GM12878 (cell line): ENCODE measurements at regions not wholly inside any gene's neighbourhood (a gene's known extent, or its start where the extent isn't known, plus 50 kb on each side); places are given as distances from the start of the nearest gene placed in this dataset.

Experiments used
- ATAC-seq: fragments of 200-7000 bp; cut with Tn5 transposase; 3 replicates; pipeline ENCODE4 v1.9.1; 2020; ENCODE audit warnings: mild to moderate bottlenecking, moderate library complexity
- BruUV-seq: library from RNA; stranded (reverse); fragments of 400-500 nt; replicated peaks from 2 replicates; lab custom pipeline; 2021; lab: Mats Ljungman, UMichigan
- CTCF ChIA-PET: fragments of 300-600 bp; sonication (Branson Sonifier 250); formaldehyde crosslinking; extraction: SDS; loops from one replicate; lab custom pipeline; 2021; ENCODE audit warnings: inconsistent platforms; lab: Yijun Ruan, JAX
- POLR2A ChIA-PET: fragments of 350-600 bp; formaldehyde crosslinking; extraction: SDS; loops from one replicate; lab custom pipeline; 2021; ENCODE audit warnings: inconsistent platforms; lab: Charles Lee
- RAD21 ChIA-PET: fragments of 300-600 bp; sonication (Branson Sonifier 250); formaldehyde crosslinking; loops from one replicate; lab custom pipeline; 2023; ENCODE audit warnings: antibody characterized with exemption; ENCODE audit not compliant: unreplicated experiment; lab: Charles Lee
- SMC1A ChIA-PET: fragments of 300-600 bp; sonication (Branson Sonifier 250); formaldehyde crosslinking; loops from one replicate; lab custom pipeline; 2023; ENCODE audit not compliant: unreplicated experiment, uncharacterized antibody; lab: Charles Lee
- DNase-seq: peaks from one replicate; pipeline ENCODE4 v3.0.0-alpha.2; 2011; ENCODE audit warnings: low read depth, low spot score
- FAIRE-seq: peaks from 3 replicates; lab custom pipeline; 2011; peaks lifted over from hg19 to GRCh38; lab: Jason Lieb, UNC
- H2AFZ ChIP-seq: 2 replicates; pipeline ENCODE4 v1.6.0; 2011; ENCODE audit warnings: low read depth, low read length, control low read depth; ENCODE audit not compliant: control insufficient read depth
- H3K27ac ChIP-seq: 2 replicates; pipeline ENCODE4 v1.5.1; 2011; ENCODE audit warnings: control low read depth; ENCODE audit not compliant: control insufficient read depth, insufficient read depth
- H3K27me3 ChIP-seq, 2 experiments: replicated peaks in 1 of 2; 2 replicates each; pipeline versions ENCODE4 v1.6.0 to v1.6.1; 2011; ENCODE audit warnings: low read length in 1 of 2; ENCODE audit not compliant: control insufficient read depth in 2 of 2, insufficient read depth in 2 of 2
- H3K36me3 ChIP-seq, 2 experiments: 2 replicates each; pipeline ENCODE4 v1.5.1; 2011; ENCODE audit warnings: low read length in 1 of 2; ENCODE audit not compliant: control insufficient read depth in 2 of 2, insufficient read depth in 2 of 2
- H3K4me1 ChIP-seq: 2 replicates; pipeline ENCODE4 v1.6.1; 2011; ENCODE audit warnings: mild to moderate bottlenecking, low read length, moderate library complexity, mixed read lengths; ENCODE audit not compliant: control insufficient read depth, insufficient read depth
- H3K4me2 ChIP-seq: 2 replicates; pipeline ENCODE4 v1.6.0; 2011; ENCODE audit warnings: control low read depth; ENCODE audit not compliant: control insufficient read depth, insufficient read depth
- H3K4me3 ChIP-seq: fragments of 200-600 bp; sonication (generic); 2 replicates; pipeline ENCODE4 v1.5.1; 2016
- H3K79me2 ChIP-seq: 2 replicates; pipeline ENCODE4 v1.6.0; 2011; ENCODE audit warnings: low read length; ENCODE audit not compliant: control insufficient read depth, insufficient read depth
- H3K9ac ChIP-seq: 2 replicates; pipeline ENCODE4 v1.8.0; 2011; ENCODE audit warnings: low read length, control low read depth, mixed read lengths; ENCODE audit not compliant: control insufficient read depth, insufficient read depth
- H3K9me3 ChIP-seq: replicated peaks from 3 replicates; pipeline ENCODE4 v1.5.1; 2011; ENCODE audit warnings: mild to moderate bottlenecking, low read length; ENCODE audit not compliant: control insufficient read depth, insufficient read depth
- H4K20me1 ChIP-seq: 2 replicates; pipeline ENCODE4 v1.6.0; 2011; ENCODE audit not compliant: control insufficient read depth, insufficient read depth
- CEBPB ChIP-seq, 2 experiments: fragments of 150-350 bp in 1 of 2; IDR thresholded peaks; 2 replicates each; pipeline ENCODE4 v1.6.1; 2012 to 2014; ENCODE audit warnings: low read depth in 2 of 2, low read length in 2 of 2, borderline replicate concordance in 1 of 2, inconsistent platforms in 1 of 2
- EGR1 ChIP-seq, 2 experiments: IDR thresholded peaks; 1 replicate in 1 of 2; 2 replicates in 1 of 2; pipeline ENCODE4 v1.6.1; 2011 to 2012; ENCODE audit warnings: low read depth in 2 of 2, low read length in 2 of 2, borderline replicate concordance in 1 of 2, mild to moderate bottlenecking in 1 of 2, moderate library complexity in 1 of 2
- FOS ChIP-seq: IDR thresholded peaks from 3 replicates; pipeline ENCODE4 v1.6.1; 2011; ENCODE audit warnings: borderline replicate concordance; ENCODE audit not compliant: insufficient read length; ENCODE audit errors: extremely low read depth
- GATAD2B ChIP-seq: fragments of 450-650 bp; conservative IDR thresholded peaks from 2 replicates; pipeline ENCODE4 v1.6.1; 2017; ENCODE audit warnings: low read depth, mild to moderate bottlenecking, moderate library complexity
- HDAC6 ChIP-seq: fragments of 200-600 bp; sonication (generic); IDR thresholded peaks from one replicate; pipeline ENCODE4 v1.8.0; 2017; ENCODE audit warnings: antibody characterized with exemption; ENCODE audit not compliant: unreplicated experiment
- JUND ChIP-seq: IDR thresholded peaks from 2 replicates; pipeline ENCODE4 v1.6.1; 2012; ENCODE audit warnings: low read depth, mild to moderate bottlenecking, low read length, improper control_type of control experiment, moderate library complexity
- KLF5 ChIP-seq: fragments of 450-650 bp; IDR thresholded peaks from 2 replicates; pipeline ENCODE4 v1.6.1; 2014; ENCODE audit warnings: mild to moderate bottlenecking; ENCODE audit not compliant: partially characterized antibody
- NFYA ChIP-seq: IDR thresholded peaks from 2 replicates; pipeline ENCODE4 v1.6.1; 2011; ENCODE audit warnings: low read depth, mild to moderate bottlenecking, low read length, improper control_type of control experiment, borderline replicate concordance
- PAX5 ChIP-seq: IDR thresholded peaks from 2 replicates; pipeline ENCODE4 v1.6.1; 2011; ENCODE audit warnings: low read depth, low read length, borderline replicate concordance
- PAX8 ChIP-seq: fragments of 450-650 bp; IDR thresholded peaks from 2 replicates; pipeline ENCODE4 v1.6.1; 2017; ENCODE audit warnings: mild to moderate bottlenecking, moderate library complexity
- POLR2AphosphoS2 ChIP-seq: IDR thresholded peaks from 2 replicates; pipeline ENCODE4 v1.6.1; 2011; ENCODE audit warnings: low read depth, mild to moderate bottlenecking, low read length, improper control_type of control experiment, moderate library complexity
- SRF ChIP-seq, 2 experiments: IDR thresholded peaks; 2 replicates each; pipeline ENCODE4 v1.6.1; 2011; ENCODE audit warnings: low read depth in 2 of 2, low read length in 2 of 2, mild to moderate bottlenecking in 1 of 2, moderate library complexity in 1 of 2
- TCF3 ChIP-seq: IDR thresholded peaks from 2 replicates; pipeline ENCODE4 v1.6.1; 2012; ENCODE audit warnings: low read depth, mild to moderate bottlenecking, low read length, borderline replicate concordance; ENCODE audit not compliant: insufficient read depth
- WGBS: methylation state at CpG from one replicate; pipeline ENCODE4 v1.1.6; 2016; ENCODE audit warnings: low lambda C conversion rate; ENCODE audit not compliant: insufficient replicate concordance, insufficient coverage; ENCODE audit errors: missing lambda C conversion rate; 5-methylcytosine and 5-hydroxymethylcytosine counted together
- in situ Hi-C: fragments of 300-500 bp; cut with MboI; formaldehyde crosslinking; loops from 9 replicates; pipeline ENCODE4 v1.14.3; 2018; ENCODE audit warnings: mixed read lengths
- intact Hi-C: fragments of 100-400 bp; cut with micrococcal nuclease; formaldehyde crosslinking; loops from one replicate; pipeline ENCODE4 v1.14.2; 2022; ENCODE audit not compliant: unreplicated experiment
- TF ChIP-seq, protein P1 (sequence below): fragments of 450-650 bp; IDR thresholded peaks from 2 replicates; pipeline ENCODE4 v1.6.1; 2018; ENCODE audit warnings: borderline replicate concordance, mild to moderate bottlenecking; ENCODE audit not compliant: partially characterized antibody
- TF ChIP-seq, protein P2 (sequence below): fragments of 150-350 bp; IDR thresholded peaks from 2 replicates; pipeline ENCODE4 v1.6.1; 2016; ENCODE audit warnings: low read depth, low read length
- TF ChIP-seq, protein P3 (sequence below), 3 experiments: IDR thresholded peaks in 2 of 3; conservative IDR thresholded peaks in 1 of 3; 2 replicates each; pipeline ENCODE4 v1.5.1; 2011; ENCODE audit warnings: low read depth in 3 of 3, low read length in 3 of 3, mild to moderate bottlenecking in 3 of 3, control low read depth in 2 of 3, moderate library complexity in 2 of 3, inconsistent platforms in 1 of 3, mixed read lengths in 1 of 3; ENCODE audit not compliant: control insufficient read depth in 2 of 3, insufficient read depth in 1 of 3; ENCODE audit errors: extremely low read depth in 1 of 3

DNA sequence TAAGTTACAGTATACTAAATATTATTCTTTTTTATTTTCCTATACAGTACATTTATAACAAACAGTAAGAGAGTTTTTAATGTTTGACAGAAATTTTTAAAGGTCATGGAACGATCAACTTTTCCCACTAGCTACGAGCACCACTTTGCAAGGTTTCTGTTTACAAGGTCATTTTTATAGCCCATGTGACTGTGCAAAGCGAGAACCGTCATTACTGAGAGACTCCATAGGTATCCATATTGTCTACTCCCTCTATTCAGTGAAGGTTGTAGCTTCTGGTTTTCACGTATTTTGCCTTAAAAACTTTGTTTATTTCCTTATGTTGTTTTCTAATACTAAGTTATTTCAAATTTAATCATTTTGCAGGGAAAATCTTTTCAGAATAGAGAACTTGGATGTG is 186.3 kb upstream of the RGMB start:
- FAIRE-seq (no peak), ATAC-seq (no peak), DNase-seq (no peak)
- Histone ChIP-seq H3K4me3 (no peak overlapping the region), H2AFZ (no peak overlapping the region), H3K4me2 (no peak overlapping the region), H3K79me2 (no peaks in the 10 kb centered on the region), H3K27ac (no peak overlapping the region), H3K4me1 (no peaks in the 10 kb centered on the region), H3K9ac (no peak overlapping the region), H4K20me1 (no peaks in the 10 kb centered on the region), H3K27me3 (no peaks in the 10 kb centered on the region), H3K9me3 (no peaks in the 10 kb centered on the region), H3K36me3 (no peaks in the 10 kb centered on the region)
- ChIA-PET RAD21 (no interaction called here), SMC1A (no interaction called here), POLR2A (no interaction called here), CTCF (interaction anchor here (1.0 kb wide), 1 partner anchor 9 kb away, joined by 3 read pairs; no protein-coding TSS in a partner anchor)
- BruUV-seq, result no TSS peak
- 19% methylated on average over 5 of the region's 5 CpGs for WGBS
- no peak for TF ChIP-seq FOS
- TF ChIP-seq PAX5, result no peak
- TF ChIP-seq TCF3, result no peak
- no peak for TF ChIP-seq CEBPB (IDR thresholded peaks at IDR 0.05; ENCODE audit: borderline replicate concordance in 1 of 2, low read depth in 2 of 2, low read length in 2 of 2)
- TF ChIP-seq POLR2AphosphoS2, result no peak
- TF ChIP-seq GATAD2B, result no peak
- TF ChIP-seq SRF (IDR thresholded peaks at IDR 0.05; ENCODE audit: low read depth in 2 of 2, low read length in 2 of 2), result no peak
- no peak for TF ChIP-seq EGR1 (IDR thresholded peaks at IDR 0.05; ENCODE audit: borderline replicate concordance in 1 of 2, low read depth in 2 of 2, low read length in 2 of 2)
- no peak for TF ChIP-seq KLF5
- no peak for TF ChIP-seq HDAC6
- TF ChIP-seq, protein P1, sequence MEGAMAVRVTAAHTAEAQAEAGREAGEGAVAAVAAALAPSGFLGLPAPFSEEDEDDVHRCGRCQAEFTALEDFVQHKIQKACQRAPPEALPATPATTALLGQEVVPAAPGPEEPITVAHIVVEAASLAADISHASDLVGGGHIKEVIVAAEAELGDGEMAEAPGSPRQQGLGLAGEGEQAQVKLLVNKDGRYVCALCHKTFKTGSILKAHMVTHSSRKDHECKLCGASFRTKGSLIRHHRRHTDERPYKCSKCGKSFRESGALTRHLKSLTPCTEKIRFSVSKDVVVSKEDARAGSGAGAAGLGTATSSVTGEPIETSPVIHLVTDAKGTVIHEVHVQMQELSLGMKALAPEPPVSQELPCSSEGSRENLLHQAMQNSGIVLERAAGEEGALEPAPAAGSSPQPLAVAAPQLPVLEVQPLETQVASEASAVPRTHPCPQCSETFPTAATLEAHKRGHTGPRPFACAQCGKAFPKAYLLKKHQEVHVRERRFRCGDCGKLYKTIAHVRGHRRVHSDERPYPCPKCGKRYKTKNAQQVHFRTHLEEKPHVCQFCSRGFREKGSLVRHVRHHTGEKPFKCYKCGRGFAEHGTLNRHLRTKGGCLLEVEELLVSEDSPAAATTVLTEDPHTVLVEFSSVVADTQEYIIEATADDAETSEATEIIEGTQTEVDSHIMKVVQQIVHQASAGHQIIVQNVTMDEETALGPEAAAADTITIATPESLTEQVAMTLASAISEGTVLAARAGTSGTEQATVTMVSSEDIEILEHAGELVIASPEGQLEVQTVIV, result no peak
- TF ChIP-seq, protein P2, sequence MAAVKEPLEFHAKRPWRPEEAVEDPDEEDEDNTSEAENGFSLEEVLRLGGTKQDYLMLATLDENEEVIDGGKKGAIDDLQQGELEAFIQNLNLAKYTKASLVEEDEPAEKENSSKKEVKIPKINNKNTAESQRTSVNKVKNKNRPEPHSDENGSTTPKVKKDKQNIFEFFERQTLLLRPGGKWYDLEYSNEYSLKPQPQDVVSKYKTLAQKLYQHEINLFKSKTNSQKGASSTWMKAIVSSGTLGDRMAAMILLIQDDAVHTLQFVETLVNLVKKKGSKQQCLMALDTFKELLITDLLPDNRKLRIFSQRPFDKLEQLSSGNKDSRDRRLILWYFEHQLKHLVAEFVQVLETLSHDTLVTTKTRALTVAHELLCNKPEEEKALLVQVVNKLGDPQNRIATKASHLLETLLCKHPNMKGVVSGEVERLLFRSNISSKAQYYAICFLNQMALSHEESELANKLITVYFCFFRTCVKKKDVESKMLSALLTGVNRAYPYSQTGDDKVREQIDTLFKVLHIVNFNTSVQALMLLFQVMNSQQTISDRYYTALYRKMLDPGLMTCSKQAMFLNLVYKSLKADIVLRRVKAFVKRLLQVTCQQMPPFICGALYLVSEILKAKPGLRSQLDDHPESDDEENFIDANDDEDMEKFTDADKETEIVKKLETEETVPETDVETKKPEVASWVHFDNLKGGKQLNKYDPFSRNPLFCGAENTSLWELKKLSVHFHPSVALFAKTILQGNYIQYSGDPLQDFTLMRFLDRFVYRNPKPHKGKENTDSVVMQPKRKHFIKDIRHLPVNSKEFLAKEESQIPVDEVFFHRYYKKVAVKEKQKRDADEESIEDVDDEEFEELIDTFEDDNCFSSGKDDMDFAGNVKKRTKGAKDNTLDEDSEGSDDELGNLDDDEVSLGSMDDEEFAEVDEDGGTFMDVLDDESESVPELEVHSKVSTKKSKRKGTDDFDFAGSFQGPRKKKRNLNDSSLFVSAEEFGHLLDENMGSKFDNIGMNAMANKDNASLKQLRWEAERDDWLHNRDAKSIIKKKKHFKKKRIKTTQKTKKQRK, result no peak
- no peak for TF ChIP-seq PAX8
- no peak for TF ChIP-seq JUND
- TF ChIP-seq, protein P3, sequence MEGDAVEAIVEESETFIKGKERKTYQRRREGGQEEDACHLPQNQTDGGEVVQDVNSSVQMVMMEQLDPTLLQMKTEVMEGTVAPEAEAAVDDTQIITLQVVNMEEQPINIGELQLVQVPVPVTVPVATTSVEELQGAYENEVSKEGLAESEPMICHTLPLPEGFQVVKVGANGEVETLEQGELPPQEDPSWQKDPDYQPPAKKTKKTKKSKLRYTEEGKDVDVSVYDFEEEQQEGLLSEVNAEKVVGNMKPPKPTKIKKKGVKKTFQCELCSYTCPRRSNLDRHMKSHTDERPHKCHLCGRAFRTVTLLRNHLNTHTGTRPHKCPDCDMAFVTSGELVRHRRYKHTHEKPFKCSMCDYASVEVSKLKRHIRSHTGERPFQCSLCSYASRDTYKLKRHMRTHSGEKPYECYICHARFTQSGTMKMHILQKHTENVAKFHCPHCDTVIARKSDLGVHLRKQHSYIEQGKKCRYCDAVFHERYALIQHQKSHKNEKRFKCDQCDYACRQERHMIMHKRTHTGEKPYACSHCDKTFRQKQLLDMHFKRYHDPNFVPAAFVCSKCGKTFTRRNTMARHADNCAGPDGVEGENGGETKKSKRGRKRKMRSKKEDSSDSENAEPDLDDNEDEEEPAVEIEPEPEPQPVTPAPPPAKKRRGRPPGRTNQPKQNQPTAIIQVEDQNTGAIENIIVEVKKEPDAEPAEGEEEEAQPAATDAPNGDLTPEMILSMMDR (IDR thresholded peaks at IDR 0.05 in 2 of 3, conservative IDR thresholded peaks at IDR 0.05 in 1 of 3; ENCODE audit: control insufficient read depth in 2 of 3, extremely low read depth in 1 of 3, insufficient read depth in 1 of 3, low read depth in 3 of 3, low read length in 3 of 3), result no peak
- no peak for TF ChIP-seq NFYA
- intact Hi-C loops (no loop called here), in situ Hi-C loops (no loop called here)
